CD8-positive, alpha-beta memory T cell (primary cell): ENCODE measurements at regions not wholly inside any gene's neighbourhood (a gene's known extent, or its start where the extent isn't known, plus 50 kb on each side); places are given as distances from the start of the nearest gene placed in this dataset.
"Not testable (repeated sequence)": the region's sequence is repeated elsewhere in the genome, so short reads cannot be mapped to it uniquely, and the experiment has no call there.

ENCODE experiments used
- CTCF ChIA-PET: fragments of 350-600 bp; sonication (Branson Sonifier 250); formaldehyde crosslinking; loops from one replicate; lab custom pipeline; 2021; ENCODE audit warnings: antibody characterized with exemption; lab: Charles Lee
- POLR2A ChIA-PET: fragments of 350-600 bp; sonication (Branson Sonifier 250); formaldehyde crosslinking; loops from one replicate; lab custom pipeline; 2021; ENCODE audit warnings: antibody characterized with exemption; lab: Charles Lee
- DNase-seq, 5 donors: peaks; one replicate each; pipeline versions ENCODE4 v3.0.0 to v3.0.0-alpha.2; 2020 to 2022; ENCODE audit warnings: mixed read lengths in 1 of 5
- H3K27ac ChIP-seq: one replicate; pipeline ENCODE4 v1.7.0; 2013; ENCODE audit warnings: low read depth, mild to moderate bottlenecking, low read length, moderate library complexity
- H3K27me3 ChIP-seq: 2 replicates; pipeline ENCODE4 v1.7.0; 2013; ENCODE audit warnings: low read length, mild to moderate bottlenecking; ENCODE audit not compliant: insufficient read depth, poor library complexity, severe bottlenecking
- H3K36me3 ChIP-seq: 2 replicates; pipeline ENCODE4 v1.7.0; 2013; ENCODE audit warnings: mild to moderate bottlenecking, low read length, moderate library complexity; ENCODE audit not compliant: insufficient read depth
- H3K4me1 ChIP-seq: 2 replicates; pipeline ENCODE4 v1.7.0; 2013; ENCODE audit warnings: mild to moderate bottlenecking, low read length, moderate library complexity; ENCODE audit not compliant: insufficient read depth
- H3K4me3 ChIP-seq: 2 replicates; pipeline ENCODE4 v1.7.0; 2013; ENCODE audit warnings: mild to moderate bottlenecking, low read length
- H3K9me3 ChIP-seq: 2 replicates; pipeline ENCODE4 v1.7.0; 2013; ENCODE audit warnings: mild to moderate bottlenecking, low read length
- H3K27ac Mint-ChIP-seq, 8 donors: one replicate each; pipeline ENCODE4 v1.8.0; 2020 to 2021; ENCODE audit warnings: mixed read lengths in 8 of 8, mild to moderate bottlenecking in 6 of 8, inconsistent platforms in 3 of 8, moderate library complexity in 3 of 8
- H3K27me3 Mint-ChIP-seq, 2 donors: one replicate each; pipeline ENCODE4 v1.8.0; 2020 to 2021; ENCODE audit warnings: mixed read lengths in 2 of 2, mild to moderate bottlenecking in 1 of 2, moderate library complexity in 1 of 2
- H3K36me3 Mint-ChIP-seq, 3 donors: one replicate each; pipeline ENCODE4 v1.8.0; 2020 to 2021; ENCODE audit warnings: mixed read lengths in 3 of 3, inconsistent platforms in 1 of 3, mild to moderate bottlenecking in 1 of 3
- H3K4me1 Mint-ChIP-seq, 3 donors: one replicate each; pipeline ENCODE4 v1.8.0; 2020 to 2021; ENCODE audit warnings: mixed read lengths in 3 of 3, inconsistent platforms in 1 of 3, mild to moderate bottlenecking in 1 of 3
- H3K4me3 Mint-ChIP-seq, 7 donors: one replicate each; pipeline ENCODE4 v1.8.0; 2020 to 2021; ENCODE audit warnings: mixed read lengths in 7 of 7, mild to moderate bottlenecking in 6 of 7, moderate library complexity in 4 of 7, inconsistent platforms in 2 of 7
- H3K9me3 Mint-ChIP-seq, 5 donors: one replicate each; pipeline ENCODE4 v1.8.0; 2020 to 2022; ENCODE audit warnings: mixed read lengths in 5 of 5, mild to moderate bottlenecking in 3 of 5, moderate library complexity in 2 of 5, inconsistent platforms in 1 of 5

DNA sequence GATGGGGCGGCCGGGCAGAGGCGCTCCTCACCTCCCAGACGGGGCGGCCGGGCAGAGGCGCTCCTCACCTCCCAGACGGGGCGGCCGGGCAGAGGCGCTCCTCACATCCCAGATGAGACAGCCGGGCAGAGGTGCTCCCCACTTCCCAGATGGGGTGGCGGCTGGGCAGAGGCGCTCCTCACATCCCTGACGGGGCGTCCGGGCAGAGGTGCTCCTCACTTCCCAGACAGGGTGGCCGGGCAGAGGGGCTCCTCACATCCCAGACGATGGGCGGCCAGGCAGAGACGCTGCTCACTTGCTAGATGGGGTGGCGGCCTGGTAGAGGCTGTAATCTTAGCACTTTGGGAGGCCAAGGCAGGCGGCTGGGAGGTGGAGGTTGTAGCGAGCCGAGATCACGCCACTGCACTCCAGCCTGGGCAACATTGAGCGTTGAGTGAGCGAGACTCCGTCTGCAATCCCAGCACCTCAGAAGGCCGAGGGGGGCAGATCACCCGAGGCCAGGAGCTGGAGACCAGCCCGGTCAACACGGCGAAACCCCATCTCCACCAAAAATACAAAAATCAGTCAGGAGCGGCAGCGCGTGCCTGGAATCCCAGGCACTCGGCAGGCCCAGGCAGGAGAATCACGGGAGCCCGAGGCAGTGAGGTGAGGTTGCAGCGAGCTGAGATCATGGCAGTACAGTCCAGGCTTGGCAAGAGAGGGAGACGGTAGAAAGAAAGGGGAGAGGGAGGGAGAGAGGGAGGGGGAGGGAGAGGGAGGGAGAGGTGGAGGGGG lies 141.4 kb downstream of the SMC2 start:
- H3K4me3 Mint-ChIP-seq, H3K4me3 ChIP-seq, H3K36me3 Mint-ChIP-seq, H3K4me1 Mint-ChIP-seq, H3K4me1 ChIP-seq, POLR2A ChIA-PET, CTCF ChIA-PET, H3K36me3 ChIP-seq, H3K27ac ChIP-seq, H3K27me3 Mint-ChIP-seq, H3K9me3 ChIP-seq, H3K27ac Mint-ChIP-seq, H3K9me3 Mint-ChIP-seq, H3K27me3 ChIP-seq: not testable (repeated sequence)
- peak in 1 of 5 donors; percentile 45 for DNase-seq

- no peaks in the 10 kb centered on the region for H3K36me3 ChIP-seq
- no peaks in the 10 kb centered on the region for H3K36me3 Mint-ChIP-seq
- ChIA-PET CTCF (no interaction called here), POLR2A (no interaction called here)
- no peak overlapping the region for H3K4me3 Mint-ChIP-seq
- DNase-seq = no peak
- no peaks in the 10 kb centered on the region for H3K27me3 Mint-ChIP-seq
- H3K4me1 Mint-ChIP-seq = no peaks in the 10 kb centered on the region
- H3K27ac ChIP-seq = no peak overlapping the region
- no peaks in the 10 kb centered on the region for H3K27me3 ChIP-seq
- no peak overlapping the region for H3K27ac Mint-ChIP-seq
- no peaks in the 10 kb centered on the region for H3K4me1 ChIP-seq
- no peaks in the 10 kb centered on the region for H3K9me3 ChIP-seq
- no peak overlapping the region for H3K4me3 ChIP-seq
- H3K9me3 Mint-ChIP-seq = peaks cover 0 to 3% (median 1%) of the 10 kb centered on the region in 5 donors
These were observed 144.6 kb downstream of the SMC2 start for GRCh38 chr9:104238668-104239067.

DNA sequence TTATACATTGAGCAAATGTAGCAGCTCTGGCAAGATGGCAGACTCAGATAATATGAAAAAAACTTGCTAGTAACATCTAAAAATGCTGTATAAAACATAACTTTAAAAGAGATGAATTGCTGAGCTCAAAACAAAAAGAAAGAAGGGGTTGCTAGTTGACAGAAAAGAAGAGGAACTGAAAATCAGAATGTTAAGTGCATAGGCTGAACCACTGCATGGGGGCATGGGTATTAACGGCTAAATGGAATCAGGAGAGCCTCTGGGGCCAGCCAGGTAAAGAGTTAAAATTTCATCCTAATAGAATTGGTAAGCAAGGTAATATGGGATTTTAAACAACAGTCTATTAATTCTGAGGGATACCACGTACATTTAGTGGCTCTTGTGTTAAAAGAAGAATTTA lies 146.8 kb downstream of the SMC2 start:
- H3K27ac ChIP-seq = no peak overlapping the region
- ChIA-PET CTCF (no interaction called here), POLR2A (no interaction called here)
- H3K27ac Mint-ChIP-seq = no peak overlapping the region
- H3K4me1 ChIP-seq = no peaks in the 10 kb centered on the region
- H3K4me3 ChIP-seq = no peak overlapping the region
- H3K9me3 ChIP-seq = no peaks in the 10 kb centered on the region
- no peak for DNase-seq
- H3K4me3 Mint-ChIP-seq = no peak overlapping the region
- no peaks in the 10 kb centered on the region for H3K27me3 Mint-ChIP-seq
- H3K36me3 Mint-ChIP-seq = no peaks in the 10 kb centered on the region
- H3K4me1 Mint-ChIP-seq = no peaks in the 10 kb centered on the region
- no peaks in the 10 kb centered on the region for H3K36me3 ChIP-seq
- H3K9me3 Mint-ChIP-seq = peaks cover 0 to 5% (median 3%) of the 10 kb centered on the region in 5 donors
- H3K27me3 ChIP-seq = no peaks in the 10 kb centered on the region

DNA sequence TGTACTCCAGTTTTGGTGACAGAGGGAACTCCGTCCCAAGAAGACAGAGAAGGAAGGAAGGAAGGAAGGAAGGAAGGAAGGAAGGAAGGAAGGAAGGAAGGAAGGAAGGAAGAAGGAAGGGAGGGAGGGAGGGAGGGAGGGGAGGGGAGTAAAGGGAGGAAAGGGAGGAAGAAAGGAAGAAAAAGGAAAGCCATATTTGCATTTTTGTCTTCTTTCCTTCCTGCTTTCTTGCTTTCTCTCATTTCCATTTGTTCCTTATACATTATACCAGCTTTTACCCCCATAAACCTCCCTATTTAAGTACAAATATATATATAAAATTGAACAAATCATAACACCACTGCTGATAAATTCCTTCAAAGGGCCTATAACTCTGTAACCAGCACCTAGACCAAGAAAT lies 151.8 kb downstream of the SMC2 start:
- Mint-ChIP-seq H3K27me3 (no peaks in the 10 kb centered on the region), H3K4me3 (no peak overlapping the region), H3K4me1 (no peaks in the 10 kb centered on the region), H3K27ac (no peak overlapping the region), H3K36me3 (no peaks in the 10 kb centered on the region), H3K9me3 (peaks cover 0 to 6% (median 0%) of the 10 kb centered on the region in 5 donors)
- H3K27ac ChIP-seq = no peak overlapping the region
- DNase-seq = no peak
- H3K27me3 ChIP-seq = no peaks in the 10 kb centered on the region
- ChIA-PET CTCF (no interaction called here), POLR2A (no interaction called here)
- no peaks in the 10 kb centered on the region for H3K4me1 ChIP-seq
- no peaks in the 10 kb centered on the region for H3K36me3 ChIP-seq
- no peaks in the 10 kb centered on the region for H3K9me3 ChIP-seq
- no peak overlapping the region for H3K4me3 ChIP-seq

DNA sequence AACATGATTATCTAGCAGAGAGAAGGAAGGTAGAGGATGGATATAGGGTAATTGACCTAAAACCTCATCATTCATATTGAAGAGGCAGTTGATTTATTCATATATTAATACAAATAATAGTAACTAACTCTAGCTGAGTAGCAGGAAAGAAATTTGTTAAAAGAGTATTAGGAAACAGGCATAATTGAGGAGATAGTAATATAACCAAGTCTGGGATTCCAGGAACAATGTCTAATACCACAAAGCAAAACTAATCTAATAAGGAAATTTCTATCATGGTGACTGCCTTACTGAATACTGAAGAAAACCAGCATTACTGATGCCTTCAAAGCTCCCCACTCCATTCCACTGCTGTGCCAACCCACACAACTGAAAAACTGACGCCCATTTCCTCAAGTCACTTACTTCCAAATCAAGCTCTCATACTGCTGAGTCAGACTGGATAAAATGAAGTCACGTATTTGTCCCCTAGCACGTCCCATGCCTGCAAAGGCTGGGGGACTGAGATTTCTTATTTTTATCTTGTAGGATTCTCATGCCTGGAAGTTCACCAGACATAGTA lies 153.9 kb downstream of the SMC2 start:
- no peak overlapping the region for H3K4me3 ChIP-seq
- H3K4me1 ChIP-seq = no peaks in the 10 kb centered on the region
- H3K27ac ChIP-seq = no peak overlapping the region
- no peaks in the 10 kb centered on the region for H3K27me3 Mint-ChIP-seq
- H3K27me3 ChIP-seq = no peaks in the 10 kb centered on the region
- no peaks in the 10 kb centered on the region for H3K4me1 Mint-ChIP-seq
- H3K36me3 Mint-ChIP-seq = no peaks in the 10 kb centered on the region
- no peak overlapping the region for H3K4me3 Mint-ChIP-seq
- DNase-seq = no peak
- H3K27ac Mint-ChIP-seq = no peak overlapping the region
- no peaks in the 10 kb centered on the region for H3K36me3 ChIP-seq
- ChIA-PET POLR2A (no interaction called here), CTCF (no interaction called here)
- peaks cover 0 to 7% (median 5%) of the 10 kb centered on the region in 5 donors for H3K9me3 Mint-ChIP-seq
- H3K9me3 ChIP-seq = no peaks in the 10 kb centered on the region

- H3K4me3 Mint-ChIP-seq = no peak overlapping the region
- POLR2A ChIA-PET = no interaction called here
- DNase-seq = no peak
- CTCF ChIA-PET = no interaction called here
- H3K27ac Mint-ChIP-seq = peak overlapping the region in 1 of 8 donors; percentile 55
- Histone ChIP-seq H3K9me3 (no peaks in the 10 kb centered on the region), H3K4me1 (no peaks in the 10 kb centered on the region), H3K36me3 (no peaks in the 10 kb centered on the region), H3K27me3 (no peaks in the 10 kb centered on the region), H3K4me3 (no peak overlapping the region), H3K27ac (no peak overlapping the region)
- H3K27me3 Mint-ChIP-seq = peaks cover 0 to 7% of the 10 kb centered on the region in 2 donors
- no peaks in the 10 kb centered on the region for H3K36me3 Mint-ChIP-seq
- peaks cover 0 to 19% (median 2%) of the 10 kb centered on the region in 5 donors for H3K9me3 Mint-ChIP-seq
- no peaks in the 10 kb centered on the region for H3K4me1 Mint-ChIP-seq
These were observed 162.1 kb downstream of the SMC2 start for GRCh38 chr9:104256031-104256695.

DNA sequence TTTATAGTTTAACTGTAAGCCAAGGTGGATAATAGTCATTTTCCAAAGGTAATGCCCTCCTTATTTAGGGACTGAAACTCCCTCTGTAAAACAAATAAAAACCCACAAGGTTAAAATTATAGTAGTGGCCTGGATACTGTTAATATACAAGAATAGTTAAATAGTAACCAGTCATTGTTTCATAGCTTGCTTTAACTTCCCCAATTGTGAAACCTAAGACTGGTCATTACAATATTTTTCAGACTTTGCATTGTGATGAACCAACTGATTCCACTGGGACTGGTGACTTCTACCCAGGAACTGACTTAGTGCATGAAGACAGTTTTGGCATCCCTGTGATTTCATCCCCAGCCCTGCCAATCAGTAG lies 162.6 kb downstream of the SMC2 start:
- no peak for DNase-seq
- ChIA-PET CTCF (no interaction called here), POLR2A (no interaction called here)
- Mint-ChIP-seq H3K4me1 (no peaks in the 10 kb centered on the region), H3K27me3 (peaks cover 0 to 7% of the 10 kb centered on the region in 2 donors), H3K9me3 (peaks cover 0 to 19% (median 2%) of the 10 kb centered on the region in 5 donors), H3K27ac (no peak overlapping the region), H3K4me3 (no peak overlapping the region), H3K36me3 (no peaks in the 10 kb centered on the region)
- no peaks in the 10 kb centered on the region for H3K36me3 ChIP-seq
- H3K9me3 ChIP-seq = no peaks in the 10 kb centered on the region
- H3K4me1 ChIP-seq = no peaks in the 10 kb centered on the region
- no peaks in the 10 kb centered on the region for H3K27me3 ChIP-seq
- no peak overlapping the region for H3K27ac ChIP-seq
- H3K4me3 ChIP-seq = no peak overlapping the region

DNA sequence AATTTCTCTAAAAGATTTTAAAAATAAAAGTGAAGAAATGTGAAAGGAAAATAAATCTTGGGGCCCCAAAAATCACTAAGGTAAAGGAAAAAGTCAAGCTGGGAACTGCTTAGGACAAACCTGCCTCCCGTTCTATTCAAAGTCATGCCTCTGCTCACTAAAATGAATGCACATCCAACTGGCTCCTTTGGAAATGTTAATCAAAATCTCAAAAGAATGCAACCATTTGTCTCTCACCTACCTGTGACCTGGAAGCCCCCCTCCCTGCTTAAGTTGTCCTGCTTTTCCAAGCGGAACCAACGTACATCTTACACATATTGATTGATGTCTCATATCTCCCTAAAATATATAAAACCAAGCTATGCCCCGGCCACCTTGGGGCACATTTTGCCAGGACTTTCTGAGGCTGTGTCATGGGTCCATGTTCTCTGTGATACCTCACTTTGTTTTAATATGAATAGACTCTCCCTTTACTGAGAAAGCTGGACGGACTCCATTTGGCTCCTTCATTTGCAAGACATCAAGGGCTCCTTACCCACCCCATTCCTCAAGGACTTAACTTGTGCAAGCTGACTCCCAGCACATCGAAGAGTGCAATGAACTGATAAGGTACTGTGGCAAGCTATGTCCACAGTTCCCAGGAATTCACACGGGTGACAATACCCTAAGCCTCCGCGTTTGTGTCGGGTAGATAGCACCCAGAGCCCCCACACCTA lies 164.3 kb downstream of the SMC2 start:
- no peaks in the 10 kb centered on the region for H3K9me3 ChIP-seq
- ChIA-PET POLR2A (no interaction called here), CTCF (no interaction called here)
- no peak for DNase-seq
- Mint-ChIP-seq H3K27me3 (peaks cover 0 to 7% of the 10 kb centered on the region in 2 donors), H3K4me1 (no peaks in the 10 kb centered on the region), H3K9me3 (peaks cover 0 to 7% (median 2%) of the 10 kb centered on the region in 5 donors), H3K36me3 (no peaks in the 10 kb centered on the region), H3K4me3 (no peak overlapping the region), H3K27ac (no peak overlapping the region)
- no peaks in the 10 kb centered on the region for H3K4me1 ChIP-seq
- no peaks in the 10 kb centered on the region for H3K27me3 ChIP-seq
- no peak overlapping the region for H3K4me3 ChIP-seq
- H3K36me3 ChIP-seq = no peaks in the 10 kb centered on the region
- no peak overlapping the region for H3K27ac ChIP-seq
